IMR-90 (cell line): ENCODE measurements at regions not wholly inside any gene's neighbourhood (a gene's known extent, or its start where the extent isn't known, plus 50 kb on each side); places are given as distances from the start of the nearest gene placed in this dataset.
A peak's percentile ranks its signal among the peaks of the same experiment; 100 is the strongest.

Source experiments
- ATAC-seq: fragments of 200-7000 bp; cut with Tn5 transposase; 2 replicates; pipeline ENCODE4 v1.9.1; 2020; ENCODE audit warnings: low read depth, mild to moderate bottlenecking, moderate library complexity
- BruUV-seq: library from RNA; stranded (reverse); fragments of 400-500 nt; replicated peaks from 2 replicates; lab custom pipeline; 2021; lab: Mats Ljungman, UMichigan
- CTCF ChIA-PET: fragments of 300-600 bp; formaldehyde crosslinking; extraction: SDS; loops from one replicate; lab custom pipeline; 2021; ENCODE audit warnings: antibody characterized with exemption; lab: Yijun Ruan, JAX
- POLR2A ChIA-PET: fragments of 300-600 bp; sonication (Branson Sonifier 250); formaldehyde crosslinking; loops from one replicate; lab custom pipeline; 2022; ENCODE audit warnings: antibody characterized with exemption; ENCODE audit not compliant: unreplicated experiment; lab: Charles Lee
- DNase-seq: peaks from one replicate; pipeline ENCODE4 v3.0.0; 2013
- H2AFZ ChIP-seq: replicated peaks from 2 replicates; pipeline ENCODE3; 2013; ENCODE audit warnings: low read length, mild to moderate bottlenecking; ENCODE audit not compliant: poor library complexity
- H2AK5ac ChIP-seq: 2 replicates; pipeline ENCODE4 v1.6.1; 2013; ENCODE audit warnings: low read depth, low read length, inconsistent platforms
- H2AK9ac ChIP-seq: replicated peaks from 2 replicates; pipeline ENCODE3; 2013; ENCODE audit warnings: mild to moderate bottlenecking, low read depth, low read length, moderate library complexity; ENCODE audit not compliant: poor library complexity
- H2BK120ac ChIP-seq: 2 replicates; pipeline ENCODE4 v1.6.1; 2013; ENCODE audit warnings: low read depth, low read length, inconsistent platforms
- H2BK15ac ChIP-seq: 3 replicates; pipeline ENCODE4 v1.6.1; 2013; ENCODE audit warnings: low read depth, low read length, inconsistent platforms
- H2BK20ac ChIP-seq: 2 replicates; pipeline ENCODE4 v1.6.1; 2013; ENCODE audit warnings: low read depth, mild to moderate bottlenecking, inconsistent platforms, low read length, moderate library complexity
- H2BK5ac ChIP-seq: 2 replicates; pipeline ENCODE4 v1.6.1; 2013; ENCODE audit warnings: mild to moderate bottlenecking, low read depth, low read length, inconsistent platforms; ENCODE audit not compliant: poor library complexity, severe bottlenecking
- H3K14ac ChIP-seq: replicated peaks from 2 replicates; pipeline ENCODE4 v1.6.1; 2013; ENCODE audit warnings: low read depth, low read length, inconsistent platforms
- H3K18ac ChIP-seq: 2 replicates; pipeline ENCODE4 v1.6.1; 2013; ENCODE audit warnings: low read depth, low read length, control low read depth
- H3K23ac ChIP-seq: 2 replicates; pipeline ENCODE4 v1.6.1; 2013; ENCODE audit warnings: low read depth, low read length, inconsistent platforms
- H3K27ac ChIP-seq: 2 replicates; pipeline ENCODE4 v1.5.1; 2013; ENCODE audit warnings: mild to moderate bottlenecking, control low read depth, low read length; ENCODE audit not compliant: insufficient read depth
- H3K27me3 ChIP-seq: 2 replicates; pipeline ENCODE4 v1.6.1; 2013; ENCODE audit warnings: low read length; ENCODE audit not compliant: control insufficient read depth, insufficient read depth
- H3K36me3 ChIP-seq: 2 replicates; pipeline ENCODE4 v1.6.1; 2013; ENCODE audit warnings: low read length, mixed read lengths; ENCODE audit not compliant: control insufficient read depth, insufficient read depth
- H3K4ac ChIP-seq: 2 replicates; pipeline ENCODE4 v1.6.1; 2013; ENCODE audit warnings: low read depth, low read length, inconsistent platforms
- H3K4me1 ChIP-seq: 2 replicates; pipeline ENCODE4 v1.6.1; 2013; ENCODE audit warnings: low read length, mixed read lengths; ENCODE audit not compliant: control insufficient read depth, insufficient read depth
- H3K4me2 ChIP-seq: 2 replicates; pipeline ENCODE4 v1.6.1; 2013; ENCODE audit warnings: low read depth, mild to moderate bottlenecking, control low read depth, low read length, moderate library complexity
- H3K4me3 ChIP-seq: 2 replicates; pipeline ENCODE4 v1.5.1; 2013; ENCODE audit warnings: low read depth, mild to moderate bottlenecking, control low read depth, low read length, moderate library complexity; ENCODE audit not compliant: insufficient read depth
- H3K56ac ChIP-seq: 2 replicates; pipeline ENCODE4 v1.6.1; 2013; ENCODE audit warnings: low read length, inconsistent platforms; ENCODE audit not compliant: insufficient read depth; ENCODE audit errors: extremely low read depth
- H3K79me1 ChIP-seq, 2 experiments: 2 replicates each; pipeline ENCODE4 v1.6.1; 2013; ENCODE audit warnings: low read length in 2 of 2, inconsistent platforms in 1 of 2, low read depth in 1 of 2
- H3K9ac ChIP-seq: 2 replicates; pipeline ENCODE4 v1.6.1; 2013; ENCODE audit warnings: low read depth, low read length, control low read depth
- H3K9me1 ChIP-seq: 2 replicates; pipeline ENCODE4 v1.6.1; 2013; ENCODE audit warnings: low read length, inconsistent platforms; ENCODE audit not compliant: insufficient read depth
- H3K9me3 ChIP-seq: 2 replicates; pipeline ENCODE4 v1.6.1; 2013; ENCODE audit warnings: low read length; ENCODE audit not compliant: control insufficient read depth, insufficient read depth
- H4K20me1 ChIP-seq: 2 replicates; pipeline ENCODE4 v1.6.1; 2013; ENCODE audit warnings: low read length, inconsistent platforms; ENCODE audit not compliant: insufficient read depth
- H4K5ac ChIP-seq: 2 replicates; pipeline ENCODE4 v1.6.1; 2013; ENCODE audit warnings: mild to moderate bottlenecking, low read depth, low read length, control low read depth
- H4K8ac ChIP-seq, 2 experiments: 2 replicates each; pipeline ENCODE4 v1.6.1; 2013; ENCODE audit warnings: low read depth in 2 of 2, low read length in 2 of 2, control low read depth in 1 of 2, inconsistent platforms in 1 of 2
- H4K91ac ChIP-seq: 2 replicates; pipeline ENCODE4 v1.6.1; 2013; ENCODE audit warnings: low read depth, low read length, inconsistent platforms; ENCODE audit not compliant: insufficient read depth
- BHLHE40 ChIP-seq: fragments of 150-350 bp; IDR thresholded peaks from 2 replicates; pipeline ENCODE4 v1.6.1; 2016; ENCODE audit warnings: mild to moderate bottlenecking, low read depth, low read length
- CEBPB ChIP-seq: IDR thresholded peaks from 2 replicates; pipeline ENCODE4 v1.6.1; 2012; ENCODE audit warnings: low read depth, low read length, improper control_type of control experiment
- CHD1 ChIP-seq: IDR thresholded peaks from 2 replicates; pipeline ENCODE4 v1.6.1; 2012; ENCODE audit warnings: low read depth, low read length, improper control_type of control experiment
- ELK1 ChIP-seq: fragments of 150-350 bp; IDR thresholded peaks from 2 replicates; pipeline ENCODE4 v1.6.1; 2016; ENCODE audit warnings: low read depth, mild to moderate bottlenecking, low read length, moderate library complexity, borderline replicate concordance
- FOS ChIP-seq: fragments of 150-350 bp; IDR thresholded peaks from 2 replicates; pipeline ENCODE4 v1.6.1; 2016; ENCODE audit warnings: low read depth, low read length
- MAFK ChIP-seq: IDR thresholded peaks from 2 replicates; pipeline ENCODE4 v1.6.1; 2012; ENCODE audit warnings: low read depth, low read length, improper control_type of control experiment
- MAZ ChIP-seq: IDR thresholded peaks from 2 replicates; pipeline ENCODE4 v1.6.1; 2012; ENCODE audit warnings: low read depth, mild to moderate bottlenecking, low read length, improper control_type of control experiment, moderate library complexity, borderline replicate concordance
- MXI1 ChIP-seq: IDR thresholded peaks from 2 replicates; pipeline ENCODE4 v1.6.1; 2012; ENCODE audit warnings: low read depth, mild to moderate bottlenecking, low read length, moderate library complexity, borderline replicate concordance
- NFE2L2 ChIP-seq: fragments of 150-350 bp; IDR thresholded peaks from 2 replicates; pipeline ENCODE4 v1.6.1; 2016; ENCODE audit warnings: low read depth, mild to moderate bottlenecking, low read length
- POLR2A ChIP-seq: IDR thresholded peaks from 2 replicates; pipeline ENCODE4 v1.6.1; 2012; ENCODE audit warnings: mild to moderate bottlenecking, low read depth, low read length
- RAD21 ChIP-seq: IDR thresholded peaks from 2 replicates; pipeline ENCODE4 v1.6.1; 2012; ENCODE audit warnings: low read length, improper control_type of control experiment
- RCOR1 ChIP-seq: IDR thresholded peaks from 2 replicates; pipeline ENCODE4 v1.6.1; 2012; ENCODE audit warnings: mild to moderate bottlenecking, low read length, improper control_type of control experiment; ENCODE audit not compliant: insufficient replicate concordance
- RFX5 ChIP-seq: IDR thresholded peaks from 2 replicates; pipeline ENCODE4 v1.8.0; 2012; ENCODE audit warnings: low read depth, mild to moderate bottlenecking, low read length, moderate library complexity
- SMC3 ChIP-seq: fragments of 150-350 bp; IDR thresholded peaks from 2 replicates; pipeline ENCODE4 v1.6.1; 2016; ENCODE audit warnings: low read depth, mild to moderate bottlenecking, antibody characterized with exemption, low read length, moderate library complexity
- WGBS, 2 experiments: methylation state at CpG; one replicate each; pipeline versions ENCODE4 v1.1.5 to v1.1.7; 2013; ENCODE audit warnings: missing lambda C conversion rate in 2 of 2; ENCODE audit not compliant: insufficient read length in 1 of 2; ENCODE audit errors: extremely low coverage in 2 of 2; 5-methylcytosine and 5-hydroxymethylcytosine counted together
- dilution Hi-C: fragments of 300-500 bp; cut with HindIII; formaldehyde crosslinking; loops from one replicate; pipeline ENCODE4 v1.14.3; 2018; ENCODE audit warnings: low sequenced_read_pairs; ENCODE audit not compliant: unreplicated experiment
- in situ Hi-C: fragments of 300-500 bp; cut with MboI; formaldehyde crosslinking; loops from 3 replicates; pipeline ENCODE4 v1.14.3; 2019; ENCODE audit warnings: low sequenced_read_pairs, inconsistent platforms, mixed read lengths
- intact Hi-C: fragments of 100-400 bp; cut with micrococcal nuclease; formaldehyde crosslinking; loops from 2 replicates; pipeline ENCODE4 v1.10.0; 2022
- TF ChIP-seq, protein P1 (sequence below): conservative IDR thresholded peaks from 2 replicates; pipeline ENCODE4 v1.5.1; 2012; ENCODE audit warnings: mild to moderate bottlenecking, low read depth, low read length, improper control_type of control experiment
- TF ChIP-seq, protein P2 (sequence below): fragments of 150-350 bp; IDR thresholded peaks from 2 replicates; pipeline ENCODE4 v1.6.1; 2017; ENCODE audit warnings: mild to moderate bottlenecking, antibody characterized with exemption, low read length, low read depth

GRCh38 chr17:14510136-14510535, 209.3 kb downstream of the HS3ST3B1 start:
- DNase-seq = peak; percentile 11
- dilution Hi-C loops = no loop called here
- H3K56ac ChIP-seq = no peak overlapping the region
- H3K9me1 ChIP-seq = no peaks in the 10 kb centered on the region
- no peak overlapping the region for H4K5ac ChIP-seq
- no peaks in the 10 kb centered on the region for H4K20me1 ChIP-seq
- no peak overlapping the region for H3K18ac ChIP-seq
- H4K8ac ChIP-seq = no peak overlapping the region
- intact Hi-C loops = no loop called here
- no peak overlapping the region for H3K4ac ChIP-seq
- WGBS, 2 experiments = no CpG with 5 or more reads among the region's 3 CpGs
- POLR2A ChIA-PET = no interaction called here
- no peaks in the 10 kb centered on the region for H3K9me3 ChIP-seq
- H3K4me3 ChIP-seq = no peak overlapping the region
- H2BK5ac ChIP-seq = no peak overlapping the region
- in situ Hi-C loops = no loop called here
- BruUV-seq = no TSS peak
- no peaks in the 10 kb centered on the region for H3K79me1 ChIP-seq
- no peak overlapping the region for H4K91ac ChIP-seq
- H3K23ac ChIP-seq = no peak overlapping the region
- H3K4me1 ChIP-seq = no peaks in the 10 kb centered on the region; the same call in 1 of the 2 replicates
- H3K27me3 ChIP-seq = no peaks in the 10 kb centered on the region
- ATAC-seq = no peak; the same call in 1 of the 2 replicates
- CTCF ChIA-PET = no interaction called here
- H2BK15ac ChIP-seq = no peak overlapping the region
- no peak overlapping the region for H3K14ac ChIP-seq
- TF ChIP-seq, protein P1, sequence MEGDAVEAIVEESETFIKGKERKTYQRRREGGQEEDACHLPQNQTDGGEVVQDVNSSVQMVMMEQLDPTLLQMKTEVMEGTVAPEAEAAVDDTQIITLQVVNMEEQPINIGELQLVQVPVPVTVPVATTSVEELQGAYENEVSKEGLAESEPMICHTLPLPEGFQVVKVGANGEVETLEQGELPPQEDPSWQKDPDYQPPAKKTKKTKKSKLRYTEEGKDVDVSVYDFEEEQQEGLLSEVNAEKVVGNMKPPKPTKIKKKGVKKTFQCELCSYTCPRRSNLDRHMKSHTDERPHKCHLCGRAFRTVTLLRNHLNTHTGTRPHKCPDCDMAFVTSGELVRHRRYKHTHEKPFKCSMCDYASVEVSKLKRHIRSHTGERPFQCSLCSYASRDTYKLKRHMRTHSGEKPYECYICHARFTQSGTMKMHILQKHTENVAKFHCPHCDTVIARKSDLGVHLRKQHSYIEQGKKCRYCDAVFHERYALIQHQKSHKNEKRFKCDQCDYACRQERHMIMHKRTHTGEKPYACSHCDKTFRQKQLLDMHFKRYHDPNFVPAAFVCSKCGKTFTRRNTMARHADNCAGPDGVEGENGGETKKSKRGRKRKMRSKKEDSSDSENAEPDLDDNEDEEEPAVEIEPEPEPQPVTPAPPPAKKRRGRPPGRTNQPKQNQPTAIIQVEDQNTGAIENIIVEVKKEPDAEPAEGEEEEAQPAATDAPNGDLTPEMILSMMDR = no peak
- TF ChIP-seq CHD1 = no peak
- no peak for TF ChIP-seq ELK1
- TF ChIP-seq RAD21 = no peak
- no peak for TF ChIP-seq MAFK
- TF ChIP-seq RCOR1 = no peak
- TF ChIP-seq NFE2L2 = no peak
- TF ChIP-seq, protein P2, sequence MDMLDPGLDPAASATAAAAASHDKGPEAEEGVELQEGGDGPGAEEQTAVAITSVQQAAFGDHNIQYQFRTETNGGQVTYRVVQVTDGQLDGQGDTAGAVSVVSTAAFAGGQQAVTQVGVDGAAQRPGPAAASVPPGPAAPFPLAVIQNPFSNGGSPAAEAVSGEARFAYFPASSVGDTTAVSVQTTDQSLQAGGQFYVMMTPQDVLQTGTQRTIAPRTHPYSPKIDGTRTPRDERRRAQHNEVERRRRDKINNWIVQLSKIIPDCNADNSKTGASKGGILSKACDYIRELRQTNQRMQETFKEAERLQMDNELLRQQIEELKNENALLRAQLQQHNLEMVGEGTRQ = no peak
- TF ChIP-seq MXI1 = no peak
- no peak for TF ChIP-seq BHLHE40
- no peak for TF ChIP-seq FOS
- TF ChIP-seq MAZ = no peak
- TF ChIP-seq SMC3 = no peak
- TF ChIP-seq POLR2A = no peak
- no peak for TF ChIP-seq CEBPB
- no peak for TF ChIP-seq RFX5
- H2AK5ac ChIP-seq = no peak overlapping the region
- no peak overlapping the region for H2BK120ac ChIP-seq
- H3K27ac ChIP-seq = no peak overlapping the region
- H2BK20ac ChIP-seq = no peak overlapping the region
- no peak overlapping the region for H2AFZ ChIP-seq
- H3K9ac ChIP-seq = no peak overlapping the region
- H2AK9ac ChIP-seq = no peak overlapping the region
- H3K4me2 ChIP-seq = no peak overlapping the region
- H3K36me3 ChIP-seq = no peaks in the 10 kb centered on the region
